ENCODE measurements at regions not wholly inside any gene's neighbourhood (a gene's known extent, or its start where the extent isn't known, plus 50 kb on each side); places are given as distances from the start of the nearest gene placed in this dataset.

- H3K9me2 ChIP-seq (replicated peaks; ENCODE audit: control insufficient read depth, low read length) = no peaks in the 10 kb centered on the region
- no peaks in the 10 kb centered on the region for H3K27me3 ChIP-seq (ENCODE audit: control insufficient read depth, low read length)
- TF ChIP-seq EZH2phosphoT487 (IDR thresholded peaks at IDR 0.05; ENCODE audit: borderline replicate concordance, low read length) = no peak
- no peak for TF ChIP-seq CTCF (IDR thresholded peaks at IDR 0.05; ENCODE audit: low read depth, low read length, poor library complexity, severe bottlenecking)
- no peak overlapping the region for H3K27ac ChIP-seq (ENCODE audit: low read depth, low read length)
- H3K4me2 ChIP-seq (ENCODE audit: low read length) = no peak overlapping the region
- no peaks in the 10 kb centered on the region for H3F3A ChIP-seq (ENCODE audit: control insufficient read depth, insufficient read depth)
- no peaks in the 10 kb centered on the region for H4K20me1 ChIP-seq (ENCODE audit: control insufficient read depth, insufficient read depth, low read depth, low read length)
- no peak overlapping the region for H3K4me3 ChIP-seq (ENCODE audit: low read length)
- H3K79me2 ChIP-seq (ENCODE audit: control insufficient read depth, low read length) = no peaks in the 10 kb centered on the region
- H3K36me3 ChIP-seq (ENCODE audit: control insufficient read depth, low read length) = no peaks in the 10 kb centered on the region
- H3K9me3 ChIP-seq (ENCODE audit: control insufficient read depth, insufficient read depth, low read length) = no peaks in the 10 kb centered on the region
- no peaks in the 10 kb centered on the region for H3K4me1 ChIP-seq (ENCODE audit: control insufficient read depth, low read length)
Measured at GRCh38 chr11:127334466-127334865, 333.9 kb upstream of the KIRREL3 start.

- H3K36me3 ChIP-seq (ENCODE audit: control insufficient read depth, low read length) = no peaks in the 10 kb centered on the region
- TF ChIP-seq CTCF (IDR thresholded peaks at IDR 0.05; ENCODE audit: low read depth, low read length, poor library complexity, severe bottlenecking) (no peak), EZH2phosphoT487 (IDR thresholded peaks at IDR 0.05; ENCODE audit: borderline replicate concordance, low read length) (no peak)
- no peak overlapping the region for H3K4me2 ChIP-seq (ENCODE audit: low read length)
- H3K79me2 ChIP-seq (ENCODE audit: control insufficient read depth, low read length) = no peaks in the 10 kb centered on the region
- H3K27me3 ChIP-seq (ENCODE audit: control insufficient read depth, low read length) = no peaks in the 10 kb centered on the region
- no peak overlapping the region for H3K4me3 ChIP-seq (ENCODE audit: low read length)
- H3F3A ChIP-seq (ENCODE audit: control insufficient read depth, insufficient read depth) = no peaks in the 10 kb centered on the region
- no peaks in the 10 kb centered on the region for H3K9me3 ChIP-seq (ENCODE audit: control insufficient read depth, insufficient read depth, low read length)
- H3K27ac ChIP-seq (ENCODE audit: low read depth, low read length) = no peak overlapping the region
- no peaks in the 10 kb centered on the region for H4K20me1 ChIP-seq (ENCODE audit: control insufficient read depth, insufficient read depth, low read depth, low read length)
- no peaks in the 10 kb centered on the region for H3K9me2 ChIP-seq (replicated peaks; ENCODE audit: control insufficient read depth, low read length)
- no peaks in the 10 kb centered on the region for H3K4me1 ChIP-seq (ENCODE audit: control insufficient read depth, low read length)
Measured at GRCh38 chr11:127332896-127333295, 332.3 kb upstream of the KIRREL3 start.

- no peaks in the 10 kb centered on the region for H4K20me1 ChIP-seq (ENCODE audit: control insufficient read depth, insufficient read depth, low read depth, low read length)
- H3K4me2 ChIP-seq (ENCODE audit: low read length) = no peak overlapping the region
- H3K27ac ChIP-seq (ENCODE audit: low read depth, low read length) = no peak overlapping the region
- H3K4me3 ChIP-seq (ENCODE audit: low read length) = no peak overlapping the region
- H3K27me3 ChIP-seq (ENCODE audit: control insufficient read depth, low read length) = no peaks in the 10 kb centered on the region
- H3F3A ChIP-seq (ENCODE audit: control insufficient read depth, insufficient read depth) = no peaks in the 10 kb centered on the region
- H3K79me2 ChIP-seq (ENCODE audit: control insufficient read depth, low read length) = no peaks in the 10 kb centered on the region
- H3K36me3 ChIP-seq (ENCODE audit: control insufficient read depth, low read length) = no peaks in the 10 kb centered on the region
- TF ChIP-seq CTCF (IDR thresholded peaks at IDR 0.05; ENCODE audit: low read depth, low read length, poor library complexity, severe bottlenecking) (no peak), EZH2phosphoT487 (IDR thresholded peaks at IDR 0.05; ENCODE audit: borderline replicate concordance, low read length) (no peak)
- no peaks in the 10 kb centered on the region for H3K9me2 ChIP-seq (replicated peaks; ENCODE audit: control insufficient read depth, low read length)
- H3K4me1 ChIP-seq (ENCODE audit: control insufficient read depth, low read length) = no peaks in the 10 kb centered on the region
- H3K9me3 ChIP-seq (ENCODE audit: control insufficient read depth, insufficient read depth, low read length) = no peaks in the 10 kb centered on the region
Measured at GRCh38 chr11:127330044-127330443, 329.5 kb upstream of the KIRREL3 start.

GRCh38 chr11:127308291-127308690 lies 307.7 kb upstream of the KIRREL3 start:
- Histone ChIP-seq H3K9me3 (ENCODE audit: control insufficient read depth, insufficient read depth, low read length) (no peaks in the 10 kb centered on the region), H3K4me2 (ENCODE audit: low read length) (no peak overlapping the region), H3K4me1 (ENCODE audit: control insufficient read depth, low read length) (no peaks in the 10 kb centered on the region)

More at GRCh38 chr11:127308291-127308690, 307.7 kb upstream of the KIRREL3 start:
- TF ChIP-seq CTCF (IDR thresholded peaks at IDR 0.05; ENCODE audit: low read depth, low read length, poor library complexity, severe bottlenecking) (no peak), EZH2phosphoT487 (IDR thresholded peaks at IDR 0.05; ENCODE audit: borderline replicate concordance, low read length) (no peak)
- no peak overlapping the region for H3K27ac ChIP-seq (ENCODE audit: low read depth, low read length)
- no peaks in the 10 kb centered on the region for H3K27me3 ChIP-seq (ENCODE audit: control insufficient read depth, low read length)
- H3K9me2 ChIP-seq (replicated peaks; ENCODE audit: control insufficient read depth, low read length) = no peaks in the 10 kb centered on the region
- H3K4me3 ChIP-seq (ENCODE audit: low read length) = no peak overlapping the region
- H3K36me3 ChIP-seq (ENCODE audit: control insufficient read depth, low read length) = no peaks in the 10 kb centered on the region
- H3F3A ChIP-seq (ENCODE audit: control insufficient read depth, insufficient read depth) = no peaks in the 10 kb centered on the region
- H3K79me2 ChIP-seq (ENCODE audit: control insufficient read depth, low read length) = no peaks in the 10 kb centered on the region
- no peaks in the 10 kb centered on the region for H4K20me1 ChIP-seq (ENCODE audit: control insufficient read depth, insufficient read depth, low read depth, low read length)

Data from DOHH2 (cell line).